BJ (cell line): ENCODE measurements at regions not wholly inside any gene's neighbourhood (a gene's known extent, or its start where the extent isn't known, plus 50 kb on each side); places are given as distances from the start of the nearest gene placed in this dataset.

Source experiments
- CTCF ChIA-PET: fragments of 350-600 bp; formaldehyde crosslinking; extraction: SDS; loops from one replicate; lab custom pipeline; 2021; ENCODE audit warnings: antibody characterized with exemption, inconsistent platforms; lab: Yijun Ruan, JAX
- POLR2A ChIA-PET: fragments of 300-600 bp; sonication (Branson Sonifier 250); formaldehyde crosslinking; extraction: SDS; loops from one replicate; lab custom pipeline; 2021; ENCODE audit warnings: antibody characterized with exemption; lab: Charles Lee
- DNase-seq: peaks from one replicate; pipeline ENCODE4 v3.0.0-alpha.2; 2011; ENCODE audit warnings: low read depth
- H3K27me3 ChIP-seq: 2 replicates; pipeline ENCODE4 v1.6.0; 2011; ENCODE audit warnings: low read length; ENCODE audit not compliant: control insufficient read depth, insufficient read depth
- H3K36me3 ChIP-seq: 2 replicates; pipeline ENCODE4 v1.5.1; 2011; ENCODE audit warnings: low read length; ENCODE audit not compliant: control insufficient read depth, insufficient read depth
- H3K4me3 ChIP-seq: 2 replicates; pipeline ENCODE4 v1.5.1; 2011; ENCODE audit warnings: low read depth, mild to moderate bottlenecking, control low read depth, low read length
- TF ChIP-seq, protein P1 (sequence below): IDR thresholded peaks from 2 replicates; pipeline ENCODE4 v1.5.1; 2011; ENCODE audit warnings: low read depth, mild to moderate bottlenecking, control low read depth, inconsistent platforms, low read length, moderate library complexity; ENCODE audit not compliant: insufficient read depth

DNA sequence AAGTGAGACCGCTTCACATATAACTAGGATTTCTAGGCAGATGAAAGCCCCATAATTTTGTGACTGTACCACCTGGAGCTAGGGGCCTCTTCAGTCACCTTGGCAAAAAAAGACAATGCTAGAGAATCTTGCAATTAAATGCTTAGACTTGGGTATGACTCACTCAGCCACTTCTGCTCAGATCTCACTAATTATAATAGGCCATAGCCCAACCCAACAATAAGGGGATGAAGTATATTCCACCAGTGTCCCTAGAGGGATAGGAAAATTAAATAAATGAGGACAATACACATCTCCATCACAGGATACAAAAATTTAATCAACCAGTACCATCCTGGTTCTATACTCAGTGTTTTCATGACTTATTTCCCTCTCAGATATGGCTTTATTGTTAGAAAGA lies 1079.9 kb upstream of the C9orf72 start:
- no peaks in the 10 kb centered on the region for H3K36me3 ChIP-seq
- ChIA-PET CTCF (no interaction called here), POLR2A (no interaction called here)
- TF ChIP-seq, protein P1, sequence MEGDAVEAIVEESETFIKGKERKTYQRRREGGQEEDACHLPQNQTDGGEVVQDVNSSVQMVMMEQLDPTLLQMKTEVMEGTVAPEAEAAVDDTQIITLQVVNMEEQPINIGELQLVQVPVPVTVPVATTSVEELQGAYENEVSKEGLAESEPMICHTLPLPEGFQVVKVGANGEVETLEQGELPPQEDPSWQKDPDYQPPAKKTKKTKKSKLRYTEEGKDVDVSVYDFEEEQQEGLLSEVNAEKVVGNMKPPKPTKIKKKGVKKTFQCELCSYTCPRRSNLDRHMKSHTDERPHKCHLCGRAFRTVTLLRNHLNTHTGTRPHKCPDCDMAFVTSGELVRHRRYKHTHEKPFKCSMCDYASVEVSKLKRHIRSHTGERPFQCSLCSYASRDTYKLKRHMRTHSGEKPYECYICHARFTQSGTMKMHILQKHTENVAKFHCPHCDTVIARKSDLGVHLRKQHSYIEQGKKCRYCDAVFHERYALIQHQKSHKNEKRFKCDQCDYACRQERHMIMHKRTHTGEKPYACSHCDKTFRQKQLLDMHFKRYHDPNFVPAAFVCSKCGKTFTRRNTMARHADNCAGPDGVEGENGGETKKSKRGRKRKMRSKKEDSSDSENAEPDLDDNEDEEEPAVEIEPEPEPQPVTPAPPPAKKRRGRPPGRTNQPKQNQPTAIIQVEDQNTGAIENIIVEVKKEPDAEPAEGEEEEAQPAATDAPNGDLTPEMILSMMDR: no peak
- no peak overlapping the region for H3K4me3 ChIP-seq
- DNase-seq: no peak
- H3K27me3 ChIP-seq: no peaks in the 10 kb centered on the region

DNA sequence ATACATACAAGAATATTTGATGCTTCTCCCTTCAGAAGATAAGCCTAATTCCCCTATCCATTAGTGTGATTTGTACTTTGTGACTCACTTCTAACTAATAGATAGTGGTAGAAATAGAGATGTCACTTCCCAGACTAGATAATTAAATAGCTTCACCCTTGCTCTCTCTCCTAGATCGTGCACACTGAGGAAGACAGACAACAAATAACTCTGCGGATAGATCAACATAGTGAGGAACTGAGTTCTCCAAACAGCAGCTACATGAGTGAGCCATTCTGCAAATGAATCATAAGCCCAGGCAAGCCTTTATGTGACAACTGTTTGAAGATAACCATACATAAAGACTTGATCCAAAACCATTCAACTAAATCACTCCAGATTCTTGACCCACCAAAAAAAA lies 1083.4 kb upstream of the C9orf72 start:
- DNase-seq: no peak
- Histone ChIP-seq H3K4me3 (no peak overlapping the region), H3K36me3 (no peaks in the 10 kb centered on the region), H3K27me3 (no peaks in the 10 kb centered on the region)
- ChIA-PET CTCF (no interaction called here), POLR2A (no interaction called here)
- TF ChIP-seq, protein P1: no peak

DNA sequence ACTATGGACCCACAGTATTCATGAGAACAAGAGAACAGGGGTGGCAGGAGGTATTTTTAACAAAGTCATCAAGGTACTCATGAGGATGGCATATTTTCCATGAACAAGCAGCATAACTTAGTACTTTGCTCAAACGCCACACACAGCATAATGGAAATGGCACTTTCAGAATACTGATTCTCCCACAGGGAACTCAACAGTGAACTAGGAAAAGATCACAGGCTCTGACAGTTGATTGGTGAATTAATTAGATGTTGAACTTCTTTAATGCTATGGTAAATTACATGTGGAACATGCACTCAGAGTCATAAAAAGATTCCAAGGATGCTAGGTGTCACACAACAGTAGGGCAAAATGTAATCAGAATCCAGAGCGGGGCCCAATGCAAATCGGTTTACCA lies 1088.6 kb upstream of the C9orf72 start:
- no peak overlapping the region for H3K4me3 ChIP-seq
- DNase-seq: no peak
- no peaks in the 10 kb centered on the region for H3K36me3 ChIP-seq
- CTCF ChIA-PET: no interaction called here
- POLR2A ChIA-PET: no interaction called here
- TF ChIP-seq, protein P1: no peak
- H3K27me3 ChIP-seq: no peaks in the 10 kb centered on the region

DNA sequence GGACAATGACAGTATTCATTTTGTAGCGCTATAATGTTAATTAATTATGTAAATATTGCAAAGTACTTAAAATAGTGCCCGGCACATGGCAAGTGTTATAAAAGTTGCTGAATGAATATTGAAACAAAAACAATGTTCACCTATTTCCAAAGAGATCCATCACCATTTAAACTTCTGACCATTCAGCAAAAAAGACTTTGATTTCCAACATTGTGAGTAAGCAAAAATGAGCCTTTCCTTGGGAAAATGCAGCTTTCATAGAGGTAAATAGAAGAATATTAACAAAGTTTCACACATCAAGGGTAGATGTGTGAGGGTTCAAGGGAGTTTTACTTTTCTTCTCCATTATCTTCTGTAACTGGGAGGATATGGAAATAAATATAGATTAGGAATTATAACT lies 1089.4 kb upstream of the C9orf72 start:
- no peaks in the 10 kb centered on the region for H3K36me3 ChIP-seq
- no peak for DNase-seq
- H3K27me3 ChIP-seq: no peaks in the 10 kb centered on the region
- POLR2A ChIA-PET: no interaction called here
- H3K4me3 ChIP-seq: no peak overlapping the region
- TF ChIP-seq, protein P1: no peak
- CTCF ChIA-PET: no interaction called here

DNA sequence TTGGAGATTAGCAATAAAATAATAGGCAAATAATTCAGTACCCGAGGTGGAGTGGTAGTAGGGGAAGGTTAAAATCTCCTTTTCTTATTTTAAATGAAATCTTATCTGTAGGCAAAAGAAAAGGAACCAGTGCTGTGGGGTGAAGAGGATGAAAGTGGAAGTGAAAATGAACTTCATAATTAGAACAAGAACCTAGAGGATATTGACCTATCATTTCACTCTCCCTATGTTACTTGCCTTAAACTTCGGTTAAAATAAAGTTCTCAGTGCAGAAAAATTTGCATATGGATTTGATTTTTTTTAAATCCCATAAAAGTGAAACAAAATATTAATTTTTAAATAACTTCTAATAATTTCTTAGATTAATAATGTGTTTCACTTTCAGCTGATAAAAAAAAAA lies 1094.9 kb upstream of the C9orf72 start:
- TF ChIP-seq, protein P1: no peak
- no peak for DNase-seq
- Histone ChIP-seq H3K36me3 (no peaks in the 10 kb centered on the region), H3K4me3 (no peak overlapping the region), H3K27me3 (no peaks in the 10 kb centered on the region)
- ChIA-PET CTCF (no interaction called here), POLR2A (no interaction called here)
